SH-SY5Y (cell line): ENCODE measurements at regions not wholly inside any gene's neighbourhood (a gene's known extent, or its start where the extent isn't known, plus 50 kb on each side); places are given as distances from the start of the nearest gene placed in this dataset.
A peak's percentile ranks its signal among the peaks of the same experiment; 100 is the strongest.

ENCODE experiments used
- GATA2 ChIP-seq: IDR thresholded peaks from 2 replicates; pipeline ENCODE4 v1.6.1; 2011; ENCODE audit warnings: mild to moderate bottlenecking, low read depth, low read length
- GATA3 ChIP-seq: IDR thresholded peaks from 2 replicates; pipeline ENCODE4 v1.6.1; 2011; ENCODE audit warnings: low read depth, mild to moderate bottlenecking, low read length, moderate library complexity

GRCh38 chr5:68415177-68416085, 199.9 kb downstream of the PIK3R1 start:
- TF ChIP-seq GATA2 (no peak), GATA3 (no peak)

GRCh38 chr5:68416714-68417113, 201.2 kb downstream of the PIK3R1 start:
- no peak for TF ChIP-seq GATA2
- TF ChIP-seq GATA3: no peak

- no peak for TF ChIP-seq GATA3
Measured at GRCh38 chr5:68418201-68418600, 202.6 kb downstream of the PIK3R1 start.

- TF ChIP-seq GATA3: no peak
- TF ChIP-seq GATA2: no peak
Measured at GRCh38 chr5:68418680-68419079, 203.1 kb downstream of the PIK3R1 start.

GRCh38 chr5:68419081-68419636, 203.6 kb downstream of the PIK3R1 start:
- TF ChIP-seq GATA2 (no peak), GATA3 (no peak)

- TF ChIP-seq GATA3 (no peak), GATA2 (no peak)
Measured at GRCh38 chr5:68419637-68420452, 204.3 kb downstream of the PIK3R1 start.

- peak; percentile 57 for TF ChIP-seq GATA2
- no peak for TF ChIP-seq GATA3
Measured at GRCh38 chr5:68420476-68421344, 205.2 kb downstream of the PIK3R1 start.

- TF ChIP-seq GATA2: no peak
- TF ChIP-seq GATA3: no peak
Measured at GRCh38 chr5:68421485-68422220, 206.1 kb downstream of the PIK3R1 start.

GRCh38 chr5:68423154-68423811, 207.7 kb downstream of the PIK3R1 start:
- TF ChIP-seq GATA2: no peak
- TF ChIP-seq GATA3: no peak

- no peak for TF ChIP-seq GATA3
- peak; percentile 14; the same call in 1 of the 2 replicates for TF ChIP-seq GATA2
Measured at GRCh38 chr5:68424799-68425537, 209.4 kb downstream of the PIK3R1 start.

GRCh38 chr5:68426586-68426985, 211.0 kb downstream of the PIK3R1 start:
- TF ChIP-seq GATA2 (no peak), GATA3 (no peak)
